Mammary epithelial cell (primary cell): ENCODE measurements at regions not wholly inside any gene's neighbourhood (a gene's known extent, or its start where the extent isn't known, plus 50 kb on each side); places are given as distances from the start of the nearest gene placed in this dataset.

Experiments used
- CTCF ChIP-seq, 2 donors: IDR thresholded peaks in 1 of 2; conservative IDR thresholded peaks in 1 of 2; 2 replicates each; pipeline ENCODE4 v1.5.1; 2011 to 2012; ENCODE audit warnings: inconsistent platforms in 2 of 2, low read length in 2 of 2, mild to moderate bottlenecking in 2 of 2, control low read depth in 1 of 2, low read depth in 1 of 2; ENCODE audit not compliant: insufficient read depth in 1 of 2; ENCODE audit errors: extremely low read depth in 1 of 2
- EZH2 ChIP-seq: IDR thresholded peaks from 2 replicates; pipeline ENCODE4 v1.6.1; 2012; ENCODE audit warnings: low read length, inconsistent platforms, borderline replicate concordance

- TF ChIP-seq CTCF (conservative IDR thresholded peaks at IDR 0.05 in 1 of 2, IDR thresholded peaks at IDR 0.05 in 1 of 2; ENCODE audit: extremely low read depth in 1 of 2, insufficient read depth in 1 of 2, low read depth in 1 of 2, low read length in 2 of 2) (no peak), EZH2 (no peak)
Measured at GRCh38 chr21:35170818-35171217, 121.7 kb upstream of the RUNX1 start.
